D721Med (cell line): ENCODE measurements at regions not wholly inside any gene's neighbourhood (a gene's known extent, or its start where the extent isn't known, plus 50 kb on each side); places are given as distances from the start of the nearest gene placed in this dataset.

Source experiments
- DNase-seq: peaks from one replicate; pipeline ENCODE4 v3.0.0; 2011; ENCODE audit warnings: low spot score; ENCODE audit not compliant: insufficient read length
- FAIRE-seq: peaks from 2 replicates; lab custom pipeline; 2011; peaks lifted over from hg19 to GRCh38; lab: Jason Lieb, UNC
- TF ChIP-seq, protein P1 (sequence below): IDR thresholded peaks from 2 replicates; pipeline ENCODE4 v1.5.1; 2012; ENCODE audit warnings: mild to moderate bottlenecking, control low read depth; ENCODE audit not compliant: insufficient read depth; ENCODE audit errors: missing control alignments

DNA sequence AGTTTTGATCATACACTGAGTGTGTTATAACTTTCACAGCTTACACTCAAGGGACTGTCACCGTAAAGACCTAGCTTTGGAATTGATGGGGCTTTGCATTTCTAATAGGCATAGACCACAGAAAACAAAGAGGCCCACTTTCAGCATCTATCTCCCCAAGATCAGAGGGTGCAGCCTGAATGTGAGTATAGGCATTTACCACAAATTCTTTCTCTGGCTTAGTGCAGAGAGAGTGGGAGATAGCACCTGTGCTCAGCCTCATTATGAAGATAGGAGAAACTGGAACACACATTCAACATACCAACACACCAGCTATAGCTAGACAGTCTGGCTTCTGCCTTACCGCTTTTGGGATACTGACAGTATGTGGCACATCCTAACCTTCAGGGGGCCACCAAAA, 783.4 kb upstream of the GRAMD2B start:
- DNase-seq (no peak), FAIRE-seq (no peak)
- TF ChIP-seq, protein P1, sequence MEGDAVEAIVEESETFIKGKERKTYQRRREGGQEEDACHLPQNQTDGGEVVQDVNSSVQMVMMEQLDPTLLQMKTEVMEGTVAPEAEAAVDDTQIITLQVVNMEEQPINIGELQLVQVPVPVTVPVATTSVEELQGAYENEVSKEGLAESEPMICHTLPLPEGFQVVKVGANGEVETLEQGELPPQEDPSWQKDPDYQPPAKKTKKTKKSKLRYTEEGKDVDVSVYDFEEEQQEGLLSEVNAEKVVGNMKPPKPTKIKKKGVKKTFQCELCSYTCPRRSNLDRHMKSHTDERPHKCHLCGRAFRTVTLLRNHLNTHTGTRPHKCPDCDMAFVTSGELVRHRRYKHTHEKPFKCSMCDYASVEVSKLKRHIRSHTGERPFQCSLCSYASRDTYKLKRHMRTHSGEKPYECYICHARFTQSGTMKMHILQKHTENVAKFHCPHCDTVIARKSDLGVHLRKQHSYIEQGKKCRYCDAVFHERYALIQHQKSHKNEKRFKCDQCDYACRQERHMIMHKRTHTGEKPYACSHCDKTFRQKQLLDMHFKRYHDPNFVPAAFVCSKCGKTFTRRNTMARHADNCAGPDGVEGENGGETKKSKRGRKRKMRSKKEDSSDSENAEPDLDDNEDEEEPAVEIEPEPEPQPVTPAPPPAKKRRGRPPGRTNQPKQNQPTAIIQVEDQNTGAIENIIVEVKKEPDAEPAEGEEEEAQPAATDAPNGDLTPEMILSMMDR: no peak

DNA sequence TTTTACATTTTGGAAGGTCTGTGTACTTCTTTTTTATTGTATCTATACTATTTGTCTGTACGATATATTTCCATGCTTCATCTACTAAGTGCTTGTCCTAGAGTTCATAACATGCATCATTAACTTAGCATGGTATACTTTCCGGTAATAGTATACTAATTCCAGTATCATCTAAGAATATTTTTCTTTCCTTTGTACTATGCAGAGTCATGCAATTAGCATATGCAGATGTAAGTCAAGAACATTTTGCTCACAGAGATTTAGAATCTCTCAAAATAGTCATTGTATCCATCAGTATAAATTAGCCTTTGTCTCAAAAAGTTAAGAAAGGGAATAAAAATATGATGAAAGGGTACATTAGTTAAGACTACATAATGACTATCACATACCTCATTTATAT, 770.4 kb upstream of the GRAMD2B start:
- DNase-seq: no peak
- FAIRE-seq: no peak
- TF ChIP-seq, protein P1: no peak

DNA sequence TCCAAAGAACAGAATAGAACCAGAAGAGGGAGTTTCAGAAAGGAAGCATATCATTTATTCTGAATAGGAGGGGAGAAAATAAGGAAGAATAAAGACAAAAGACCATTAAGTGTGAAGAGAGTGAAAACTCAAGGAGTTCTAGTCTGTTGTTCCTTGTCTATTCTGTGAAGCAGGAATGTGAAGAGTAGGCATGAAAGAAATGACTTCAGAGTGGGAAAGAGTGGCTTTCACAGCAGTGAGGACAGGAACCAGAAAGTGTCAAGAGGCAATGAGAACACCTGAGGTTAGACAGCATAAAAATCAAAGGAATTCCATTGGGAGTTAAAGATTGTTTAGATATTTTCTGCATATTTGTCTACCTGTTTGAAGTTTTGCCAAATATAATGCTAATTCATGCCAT, 768.8 kb upstream of the GRAMD2B start:
- TF ChIP-seq, protein P1: no peak
- no peak for DNase-seq
- FAIRE-seq: peak; percentile 38

DNA sequence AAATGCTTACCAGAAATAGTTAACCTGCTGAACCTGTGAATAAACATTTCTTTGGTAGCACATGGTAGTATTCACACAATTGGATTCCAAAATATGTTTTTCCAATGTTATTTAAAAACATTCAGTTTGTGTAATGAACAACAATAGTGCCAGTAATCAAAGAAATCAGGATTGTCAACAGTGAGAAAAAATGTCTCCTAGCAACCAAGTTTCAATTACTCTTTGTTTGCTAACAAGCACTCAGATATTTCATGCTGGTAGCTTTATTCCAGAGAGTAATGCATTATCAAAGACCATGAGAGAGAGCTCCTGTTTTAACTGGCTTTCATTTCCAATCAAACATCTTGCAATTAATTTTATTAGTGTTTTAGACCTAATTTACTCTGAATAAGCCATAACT, 768.1 kb upstream of the GRAMD2B start:
- TF ChIP-seq, protein P1: no peak

DNA sequence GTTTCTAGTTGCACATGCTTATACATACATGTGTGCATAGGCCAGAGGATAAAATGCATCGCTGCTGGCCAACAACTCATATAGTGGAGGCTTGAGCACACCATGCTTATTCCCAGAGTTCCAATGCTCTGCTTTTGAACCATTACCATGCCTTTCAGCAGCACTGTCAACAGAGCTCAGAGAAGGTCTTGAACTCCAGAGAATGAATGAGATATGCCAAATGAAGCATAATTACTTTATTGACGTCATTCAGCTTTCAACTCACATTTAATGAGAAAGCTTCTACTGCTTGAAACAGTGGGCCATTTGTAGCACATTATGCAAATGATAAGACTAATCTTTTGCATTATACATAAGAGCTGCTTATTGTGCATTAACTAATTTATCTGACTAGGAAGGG, 765.3 kb upstream of the GRAMD2B start:
- DNase-seq (no peak), FAIRE-seq (peak; percentile 63)
- TF ChIP-seq, protein P1: no peak

More for the DNA sequence above, 768.1 kb upstream of the GRAMD2B start:
- FAIRE-seq (no peak), DNase-seq (no peak)

DNA sequence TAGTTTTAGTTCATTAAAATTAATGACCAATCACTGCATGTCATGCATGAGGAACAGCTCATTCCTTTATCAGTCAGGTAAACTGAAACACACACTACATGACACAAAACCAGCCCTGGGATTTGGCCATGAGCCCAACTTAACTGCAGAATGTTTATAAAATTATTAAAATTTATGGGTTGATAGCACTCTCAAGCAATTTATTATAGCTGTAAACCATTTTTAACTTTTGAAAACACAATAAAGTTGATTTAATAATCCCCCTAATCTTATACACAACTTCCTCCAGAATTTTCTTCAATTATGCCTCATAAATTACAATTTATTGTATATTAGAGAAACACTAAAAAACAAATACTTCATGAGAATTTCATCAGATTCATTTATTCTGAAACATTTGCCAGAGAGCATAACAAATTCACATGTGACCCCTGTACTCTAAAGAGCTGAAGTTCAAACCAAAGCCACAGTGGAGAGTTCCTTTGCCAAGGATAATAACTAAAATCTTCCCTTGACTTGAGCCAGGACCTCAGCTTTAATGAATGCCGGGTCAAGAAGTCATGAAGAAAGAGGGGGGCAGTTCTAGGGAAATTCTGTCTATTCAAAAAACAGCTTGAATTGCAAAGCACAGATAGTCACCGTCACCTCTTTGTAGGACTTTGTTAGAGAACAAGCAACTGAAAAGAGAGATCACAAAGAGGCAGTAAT, 763.7 kb upstream of the GRAMD2B start:
- TF ChIP-seq, protein P1: no peak
- DNase-seq (no peak), FAIRE-seq (no peak)

DNA sequence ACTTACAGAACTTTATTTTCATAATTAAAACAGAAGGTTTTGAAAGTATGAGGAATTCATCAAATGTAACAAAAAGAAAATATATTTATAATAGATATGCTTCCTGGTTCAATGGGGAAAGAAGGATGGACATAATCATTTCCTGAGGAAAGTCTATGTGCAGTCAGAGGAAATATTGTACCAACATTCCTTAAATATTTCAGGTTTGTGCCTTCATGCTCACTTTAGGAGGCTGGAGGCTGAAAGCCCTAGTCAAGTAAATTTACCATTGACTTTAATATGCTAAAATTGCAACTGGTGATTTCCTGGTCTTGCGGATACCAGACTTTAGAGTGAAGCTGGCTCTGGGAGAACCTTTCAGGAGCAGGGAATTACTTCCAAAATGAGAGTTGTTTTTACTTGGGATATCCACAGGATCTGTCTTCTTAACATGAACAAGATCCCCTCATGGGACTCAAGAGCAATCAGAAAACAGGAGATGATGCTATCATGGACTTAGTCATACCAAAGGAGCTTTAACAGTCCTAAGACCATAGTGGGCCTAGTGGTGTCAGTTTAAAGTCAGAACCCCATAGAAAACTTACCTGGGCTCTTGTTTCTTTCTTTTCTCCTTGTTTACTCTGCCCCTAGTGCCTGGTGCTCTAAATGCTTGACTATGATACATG, 762.8 kb upstream of the GRAMD2B start:
- no peak for DNase-seq
- no peak for FAIRE-seq
- TF ChIP-seq, protein P1: no peak
